Panc1 (cell line): ENCODE measurements at regions not wholly inside any gene's neighbourhood (a gene's known extent, or its start where the extent isn't known, plus 50 kb on each side); places are given as distances from the start of the nearest gene placed in this dataset.

ENCODE experiments used
- ATAC-seq: fragments of 200-7000 bp; cut with Tn5 transposase; 2 replicates; pipeline ENCODE4 v1.9.1; 2020; ENCODE audit warnings: mild to moderate bottlenecking, moderate library complexity
- BruUV-seq: library from RNA; stranded (reverse); fragments of 400-500 nt; replicated peaks from 2 replicates; lab custom pipeline; 2021; lab: Mats Ljungman, UMichigan
- CTCF ChIA-PET: fragments of 300-600 bp; sonication (Branson Sonifier 250); formaldehyde crosslinking; loops from one replicate; lab custom pipeline; 2022; ENCODE audit warnings: antibody characterized with exemption; lab: Charles Lee
- POLR2A ChIA-PET: fragments of 300-600 bp; sonication (Branson Sonifier 250); formaldehyde crosslinking; loops from one replicate; lab custom pipeline; 2022; ENCODE audit warnings: antibody characterized with exemption; lab: Charles Lee
- DNase-seq: peaks from one replicate; pipeline ENCODE4 v3.0.0-alpha.2; 2010; ENCODE audit warnings: low read depth, low spot score
- H3K27ac ChIP-seq: 2 replicates; pipeline ENCODE4 v1.5.1; 2011; ENCODE audit warnings: mild to moderate bottlenecking, low read length, inconsistent platforms
- H3K27me3 ChIP-seq: fragments of 200-500 bp; sonication (Bioruptor generic); 2 replicates; pipeline ENCODE4 v1.6.0; 2014; ENCODE audit warnings: low read length, inconsistent platforms; ENCODE audit not compliant: control insufficient read depth, insufficient read depth
- H3K36me3 ChIP-seq: fragments of 200-500 bp; sonication (Bioruptor generic); 2 replicates; pipeline ENCODE4 v1.5.1; 2014; ENCODE audit warnings: inconsistent platforms, mild to moderate bottlenecking, low read length, moderate library complexity; ENCODE audit not compliant: control insufficient read depth, insufficient read depth
- H3K4me1 ChIP-seq: 2 replicates; pipeline ENCODE4 v1.5.1; 2011; ENCODE audit warnings: inconsistent platforms, mild to moderate bottlenecking, low read length, moderate library complexity; ENCODE audit not compliant: control insufficient read depth, insufficient read depth
- H3K4me3 ChIP-seq, 2 experiments: 2 replicates each; pipeline ENCODE4 v1.5.1; 2011 to 2012; ENCODE audit warnings: low read depth in 2 of 2, low read length in 2 of 2, mild to moderate bottlenecking in 2 of 2, inconsistent platforms in 1 of 2, moderate library complexity in 1 of 2
- H3K9me3 ChIP-seq: fragments of 200-500 bp; sonication (Bioruptor generic); 2 replicates; pipeline ENCODE4 v1.5.1; 2014; ENCODE audit warnings: low read depth, mild to moderate bottlenecking, inconsistent platforms, low read length, moderate library complexity; ENCODE audit not compliant: control insufficient read depth, insufficient read depth
- POLR2AphosphoS5 ChIP-seq: IDR thresholded peaks from 2 replicates; pipeline ENCODE4 v1.6.1; 2012; ENCODE audit warnings: mild to moderate bottlenecking, low read depth, low read length, moderate library complexity
- SIN3A ChIP-seq: IDR thresholded peaks from 2 replicates; pipeline ENCODE4 v1.6.1; 2012; ENCODE audit warnings: low read depth, mild to moderate bottlenecking, low read length, moderate library complexity, borderline replicate concordance; ENCODE audit not compliant: insufficient read depth
- TCF7L2 ChIP-seq: IDR thresholded peaks from 2 replicates; pipeline ENCODE4 v1.6.1; 2011; ENCODE audit warnings: mild to moderate bottlenecking, low read depth, low read length, inconsistent platforms
- in situ Hi-C: cut with HindIII; loops from 2 replicates; pipeline ENCODE4 v1.10.0; 2016; ENCODE audit warnings: low sequenced_read_pairs, low pct_unique_long_range_greater_than_20kb
- intact Hi-C: fragments of 100-400 bp; cut with micrococcal nuclease; formaldehyde crosslinking; loops from one replicate; pipeline ENCODE4 v1.10.0; 2022; ENCODE audit not compliant: unreplicated experiment
- TF ChIP-seq, protein P1 (sequence below), 2 experiments: IDR thresholded peaks; 2 replicates each; pipeline ENCODE4 v1.6.1; 2011 to 2012; ENCODE audit warnings: low read depth in 2 of 2, control low read depth in 1 of 2, low read length in 1 of 2, mild to moderate bottlenecking in 1 of 2, moderate library complexity in 1 of 2; ENCODE audit not compliant: insufficient read depth in 1 of 2
- TF ChIP-seq, protein P2 (sequence below): fragments of 450-650 bp; IDR thresholded peaks from 2 replicates; pipeline ENCODE4 v1.5.1; 2017; ENCODE audit warnings: mild to moderate bottlenecking

DNA sequence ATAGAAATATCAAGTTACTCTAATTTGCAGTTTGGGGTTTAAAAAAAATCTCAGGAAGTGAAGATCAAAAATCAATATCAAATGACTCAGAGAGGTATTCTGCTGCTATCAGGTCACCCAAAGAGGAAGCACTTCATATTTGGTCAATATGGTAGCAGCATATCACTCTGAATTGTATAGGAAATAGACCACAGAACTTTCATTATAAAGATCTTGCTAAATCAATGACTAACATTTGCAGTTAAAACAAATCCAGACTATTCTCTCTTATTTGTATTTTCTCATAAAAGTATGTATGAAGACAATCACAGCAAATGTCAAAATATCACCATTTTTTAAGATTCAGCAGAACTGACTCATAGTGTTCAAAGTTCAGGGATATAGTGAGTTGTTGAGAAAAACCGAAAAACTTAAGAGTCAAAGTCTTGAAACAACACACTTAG lies 105.8 kb upstream of the PCSK1 start:
- ChIA-PET CTCF (no interaction called here), POLR2A (no interaction called here)
- no peaks in the 10 kb centered on the region for H3K9me3 ChIP-seq
- no peak for ATAC-seq
- TF ChIP-seq, protein P1, sequence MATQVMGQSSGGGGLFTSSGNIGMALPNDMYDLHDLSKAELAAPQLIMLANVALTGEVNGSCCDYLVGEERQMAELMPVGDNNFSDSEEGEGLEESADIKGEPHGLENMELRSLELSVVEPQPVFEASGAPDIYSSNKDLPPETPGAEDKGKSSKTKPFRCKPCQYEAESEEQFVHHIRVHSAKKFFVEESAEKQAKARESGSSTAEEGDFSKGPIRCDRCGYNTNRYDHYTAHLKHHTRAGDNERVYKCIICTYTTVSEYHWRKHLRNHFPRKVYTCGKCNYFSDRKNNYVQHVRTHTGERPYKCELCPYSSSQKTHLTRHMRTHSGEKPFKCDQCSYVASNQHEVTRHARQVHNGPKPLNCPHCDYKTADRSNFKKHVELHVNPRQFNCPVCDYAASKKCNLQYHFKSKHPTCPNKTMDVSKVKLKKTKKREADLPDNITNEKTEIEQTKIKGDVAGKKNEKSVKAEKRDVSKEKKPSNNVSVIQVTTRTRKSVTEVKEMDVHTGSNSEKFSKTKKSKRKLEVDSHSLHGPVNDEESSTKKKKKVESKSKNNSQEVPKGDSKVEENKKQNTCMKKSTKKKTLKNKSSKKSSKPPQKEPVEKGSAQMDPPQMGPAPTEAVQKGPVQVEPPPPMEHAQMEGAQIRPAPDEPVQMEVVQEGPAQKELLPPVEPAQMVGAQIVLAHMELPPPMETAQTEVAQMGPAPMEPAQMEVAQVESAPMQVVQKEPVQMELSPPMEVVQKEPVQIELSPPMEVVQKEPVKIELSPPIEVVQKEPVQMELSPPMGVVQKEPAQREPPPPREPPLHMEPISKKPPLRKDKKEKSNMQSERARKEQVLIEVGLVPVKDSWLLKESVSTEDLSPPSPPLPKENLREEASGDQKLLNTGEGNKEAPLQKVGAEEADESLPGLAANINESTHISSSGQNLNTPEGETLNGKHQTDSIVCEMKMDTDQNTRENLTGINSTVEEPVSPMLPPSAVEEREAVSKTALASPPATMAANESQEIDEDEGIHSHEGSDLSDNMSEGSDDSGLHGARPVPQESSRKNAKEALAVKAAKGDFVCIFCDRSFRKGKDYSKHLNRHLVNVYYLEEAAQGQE (IDR thresholded peaks at IDR 0.05; ENCODE audit: insufficient read depth in 1 of 2, low read depth in 2 of 2, low read length in 1 of 2) = no peak
- TF ChIP-seq POLR2AphosphoS5 (no peak), SIN3A (no peak), TCF7L2 (no peak)
- TF ChIP-seq, protein P2, sequence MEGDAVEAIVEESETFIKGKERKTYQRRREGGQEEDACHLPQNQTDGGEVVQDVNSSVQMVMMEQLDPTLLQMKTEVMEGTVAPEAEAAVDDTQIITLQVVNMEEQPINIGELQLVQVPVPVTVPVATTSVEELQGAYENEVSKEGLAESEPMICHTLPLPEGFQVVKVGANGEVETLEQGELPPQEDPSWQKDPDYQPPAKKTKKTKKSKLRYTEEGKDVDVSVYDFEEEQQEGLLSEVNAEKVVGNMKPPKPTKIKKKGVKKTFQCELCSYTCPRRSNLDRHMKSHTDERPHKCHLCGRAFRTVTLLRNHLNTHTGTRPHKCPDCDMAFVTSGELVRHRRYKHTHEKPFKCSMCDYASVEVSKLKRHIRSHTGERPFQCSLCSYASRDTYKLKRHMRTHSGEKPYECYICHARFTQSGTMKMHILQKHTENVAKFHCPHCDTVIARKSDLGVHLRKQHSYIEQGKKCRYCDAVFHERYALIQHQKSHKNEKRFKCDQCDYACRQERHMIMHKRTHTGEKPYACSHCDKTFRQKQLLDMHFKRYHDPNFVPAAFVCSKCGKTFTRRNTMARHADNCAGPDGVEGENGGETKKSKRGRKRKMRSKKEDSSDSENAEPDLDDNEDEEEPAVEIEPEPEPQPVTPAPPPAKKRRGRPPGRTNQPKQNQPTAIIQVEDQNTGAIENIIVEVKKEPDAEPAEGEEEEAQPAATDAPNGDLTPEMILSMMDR = no peak
- no peak overlapping the region for H3K27ac ChIP-seq
- H3K36me3 ChIP-seq = no peaks in the 10 kb centered on the region
- intact Hi-C loops = no loop called here
- DNase-seq = no peak
- H3K4me1 ChIP-seq = no peaks in the 10 kb centered on the region
- in situ Hi-C loops = no loop called here
- BruUV-seq = no TSS peak
- no peak overlapping the region for H3K4me3 ChIP-seq
- peaks cover 3% of the 10 kb centered on the region; the same call in 1 of the 2 replicates for H3K27me3 ChIP-seq

DNA sequence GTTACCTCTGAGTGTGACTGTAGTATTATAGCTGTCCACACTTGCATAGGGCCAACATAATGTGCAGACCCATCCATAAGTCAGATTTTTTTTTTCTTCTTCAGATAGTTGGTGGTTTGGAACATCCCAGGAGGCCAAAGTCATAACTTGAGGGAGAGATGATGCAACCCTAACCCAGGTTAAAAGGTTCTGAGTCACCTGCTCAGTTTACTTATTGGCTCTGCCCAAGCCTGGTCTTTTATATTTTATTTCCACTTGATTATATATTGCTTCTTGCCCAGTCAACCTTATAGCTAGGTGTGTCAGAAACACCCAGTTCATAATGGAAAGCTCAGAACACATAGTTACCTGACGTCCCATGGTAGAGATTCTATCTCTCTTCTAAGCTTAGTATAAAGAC lies 113.1 kb upstream of the PCSK1 start:
- in situ Hi-C loops = no loop called here
- POLR2A ChIA-PET = no interaction called here
- TF ChIP-seq, protein P1 (IDR thresholded peaks at IDR 0.05; ENCODE audit: insufficient read depth in 1 of 2, low read depth in 2 of 2, low read length in 1 of 2) = no peak
- no peak for TF ChIP-seq SIN3A
- TF ChIP-seq, protein P2 = no peak
- TF ChIP-seq TCF7L2 = no peak
- TF ChIP-seq POLR2AphosphoS5 = no peak
- Histone ChIP-seq H3K4me1 (no peaks in the 10 kb centered on the region), H3K4me3 (no peak overlapping the region), H3K36me3 (no peaks in the 10 kb centered on the region), H3K9me3 (no peaks in the 10 kb centered on the region), H3K27ac (no peak overlapping the region), H3K27me3 (peaks cover 2% of the 10 kb centered on the region; the same call in 1 of the 2 replicates)
- no TSS peak for BruUV-seq
- intact Hi-C loops = no loop called here
- DNase-seq = no peak
- no peak for ATAC-seq
- CTCF ChIA-PET = no interaction called here
